ENCODE measurements at regions not wholly inside any gene's neighbourhood (a gene's known extent, or its start where the extent isn't known, plus 50 kb on each side); places are given as distances from the start of the nearest gene placed in this dataset.

DNA sequence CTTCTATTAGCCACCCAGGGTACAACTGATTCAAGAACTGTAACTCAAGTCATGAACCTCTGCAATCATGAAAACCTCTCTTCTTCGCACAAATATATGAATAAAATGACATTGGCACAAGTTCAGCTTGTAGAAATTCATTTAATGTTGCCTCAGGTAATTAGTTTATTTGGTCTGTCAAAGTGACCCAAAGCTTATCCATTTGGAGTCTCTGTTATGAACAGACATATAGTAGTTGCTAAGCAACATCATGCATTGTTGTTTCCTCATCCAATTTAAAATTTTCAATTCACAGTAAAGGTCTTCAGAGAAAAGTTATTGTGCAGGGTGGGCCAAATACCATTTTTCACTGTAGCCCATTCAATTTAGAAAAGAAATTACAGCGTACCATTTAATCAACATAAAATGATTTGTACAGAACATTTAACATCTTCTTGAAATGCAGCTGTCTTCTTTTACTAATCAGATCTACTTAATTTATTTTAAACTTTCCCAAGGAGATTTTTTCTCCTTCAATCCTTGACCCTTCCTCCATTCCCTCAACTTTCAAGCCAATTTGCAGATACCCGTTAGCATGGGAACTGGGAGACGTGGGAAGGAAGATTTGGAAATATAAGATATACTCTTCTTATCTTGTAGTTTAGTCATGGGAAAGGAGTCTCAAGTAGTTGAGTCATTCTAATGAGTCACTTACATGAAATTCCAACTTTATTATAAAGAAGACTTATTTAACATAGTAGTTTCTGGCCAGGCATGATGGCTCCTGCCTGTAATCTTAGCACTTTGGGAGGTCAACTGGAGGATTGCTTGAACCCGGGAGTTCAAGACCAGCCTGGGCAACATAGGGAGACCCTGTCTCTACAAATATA, 231.3 kb downstream of the ATPSCKMT start:
- DNase-seq (ENCODE audit: low spot score), result no peak

DNA sequence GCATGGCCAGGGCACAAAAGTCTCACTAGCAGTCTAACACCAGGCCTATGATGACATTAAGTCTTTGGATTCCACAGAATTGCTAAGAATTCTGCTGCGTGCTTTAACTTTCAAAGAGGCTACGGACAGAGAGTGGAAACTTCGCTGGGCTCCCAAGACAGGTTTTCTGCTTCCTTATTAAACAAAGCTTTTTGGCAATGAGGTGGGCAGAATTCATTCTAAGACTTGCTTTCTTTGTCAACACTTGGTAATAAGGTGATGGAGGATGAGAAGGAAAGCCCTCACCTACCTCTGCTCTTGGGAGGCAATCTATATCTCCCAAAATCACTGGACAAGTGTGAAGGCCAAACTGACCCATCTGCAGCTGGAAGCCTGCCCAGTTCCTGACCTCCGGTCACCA, 231.9 kb downstream of the ATPSCKMT start:
- no peak overlapping the region for H3K9ac ChIP-seq (ENCODE audit: low read depth in 1 of 2, low read length in 2 of 2)
- 78% methylated on average over 4 of the region's 4 CpGs for whole genome bisulfite sequencing
- no peak overlapping the region for H3K27ac ChIP-seq (ENCODE audit: low read depth in 1 of 2, low read length in 2 of 2)
- H3K36me3 ChIP-seq (ENCODE audit: control insufficient read depth in 4 of 4, insufficient read depth in 3 of 4, low read depth in 1 of 4, low read length in 3 of 4), result no peaks in the 10 kb centered on the region
- H3K4me3 ChIP-seq (ENCODE audit: low read depth in 1 of 3, low read length in 3 of 3), result no peak overlapping the region
- H3K9me3 ChIP-seq (ENCODE audit: control insufficient read depth in 4 of 4, low read length in 3 of 4), result no peaks in the 10 kb centered on the region
- H3K27me3 ChIP-seq (ENCODE audit: control insufficient read depth in 4 of 4, insufficient read depth in 4 of 4, low read length in 3 of 4), result no peaks in the 10 kb centered on the region
- no peaks in the 10 kb centered on the region for H3K4me1 ChIP-seq (ENCODE audit: control insufficient read depth in 4 of 4, insufficient read depth in 4 of 4, low read length in 3 of 4)
- no peak for DNase-seq (ENCODE audit: low spot score)
- no peak for TF ChIP-seq FOXA2 (IDR thresholded peaks at IDR 0.05)
- no peak for TF ChIP-seq NR2F2 (IDR thresholded peaks at IDR 0.05)
- no peak for TF ChIP-seq YY1 (IDR thresholded peaks at IDR 0.05)
- TF ChIP-seq FOXA1 (IDR thresholded peaks at IDR 0.05), result no peak
- TF ChIP-seq, protein P1, sequence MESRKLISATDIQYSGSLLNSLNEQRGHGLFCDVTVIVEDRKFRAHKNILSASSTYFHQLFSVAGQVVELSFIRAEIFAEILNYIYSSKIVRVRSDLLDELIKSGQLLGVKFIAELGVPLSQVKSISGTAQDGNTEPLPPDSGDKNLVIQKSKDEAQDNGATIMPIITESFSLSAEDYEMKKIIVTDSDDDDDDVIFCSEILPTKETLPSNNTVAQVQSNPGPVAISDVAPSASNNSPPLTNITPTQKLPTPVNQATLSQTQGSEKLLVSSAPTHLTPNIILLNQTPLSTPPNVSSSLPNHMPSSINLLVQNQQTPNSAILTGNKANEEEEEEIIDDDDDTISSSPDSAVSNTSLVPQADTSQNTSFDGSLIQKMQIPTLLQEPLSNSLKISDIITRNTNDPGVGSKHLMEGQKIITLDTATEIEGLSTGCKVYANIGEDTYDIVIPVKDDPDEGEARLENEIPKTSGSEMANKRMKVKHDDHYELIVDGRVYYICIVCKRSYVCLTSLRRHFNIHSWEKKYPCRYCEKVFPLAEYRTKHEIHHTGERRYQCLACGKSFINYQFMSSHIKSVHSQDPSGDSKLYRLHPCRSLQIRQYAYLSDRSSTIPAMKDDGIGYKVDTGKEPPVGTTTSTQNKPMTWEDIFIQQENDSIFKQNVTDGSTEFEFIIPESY (IDR thresholded peaks at IDR 0.05), result no peak
- no peak for TF ChIP-seq EGR1 (IDR thresholded peaks at IDR 0.05; ENCODE audit: low read depth in 2 of 2)
- no peak for TF ChIP-seq TAF1 (conservative IDR thresholded peaks at IDR 0.05)
- no peak for TF ChIP-seq HNF4A (conservative IDR thresholded peaks at IDR 0.05)
- TF ChIP-seq, protein P2, sequence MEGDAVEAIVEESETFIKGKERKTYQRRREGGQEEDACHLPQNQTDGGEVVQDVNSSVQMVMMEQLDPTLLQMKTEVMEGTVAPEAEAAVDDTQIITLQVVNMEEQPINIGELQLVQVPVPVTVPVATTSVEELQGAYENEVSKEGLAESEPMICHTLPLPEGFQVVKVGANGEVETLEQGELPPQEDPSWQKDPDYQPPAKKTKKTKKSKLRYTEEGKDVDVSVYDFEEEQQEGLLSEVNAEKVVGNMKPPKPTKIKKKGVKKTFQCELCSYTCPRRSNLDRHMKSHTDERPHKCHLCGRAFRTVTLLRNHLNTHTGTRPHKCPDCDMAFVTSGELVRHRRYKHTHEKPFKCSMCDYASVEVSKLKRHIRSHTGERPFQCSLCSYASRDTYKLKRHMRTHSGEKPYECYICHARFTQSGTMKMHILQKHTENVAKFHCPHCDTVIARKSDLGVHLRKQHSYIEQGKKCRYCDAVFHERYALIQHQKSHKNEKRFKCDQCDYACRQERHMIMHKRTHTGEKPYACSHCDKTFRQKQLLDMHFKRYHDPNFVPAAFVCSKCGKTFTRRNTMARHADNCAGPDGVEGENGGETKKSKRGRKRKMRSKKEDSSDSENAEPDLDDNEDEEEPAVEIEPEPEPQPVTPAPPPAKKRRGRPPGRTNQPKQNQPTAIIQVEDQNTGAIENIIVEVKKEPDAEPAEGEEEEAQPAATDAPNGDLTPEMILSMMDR (IDR thresholded peaks at IDR 0.05; ENCODE audit: low read depth, low read length, missing input control), result no peak
- TF ChIP-seq SP1 (IDR thresholded peaks at IDR 0.05), result no peak
- TF ChIP-seq, protein P3, sequence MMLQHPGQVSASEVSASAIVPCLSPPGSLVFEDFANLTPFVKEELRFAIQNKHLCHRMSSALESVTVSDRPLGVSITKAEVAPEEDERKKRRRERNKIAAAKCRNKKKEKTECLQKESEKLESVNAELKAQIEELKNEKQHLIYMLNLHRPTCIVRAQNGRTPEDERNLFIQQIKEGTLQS (IDR thresholded peaks at IDR 0.05), result no peak
- no peak for TF ChIP-seq HNF4G (IDR thresholded peaks at IDR 0.05)
- no peak for TF ChIP-seq RAD21 (IDR thresholded peaks at IDR 0.05)
- TF ChIP-seq JUND (IDR thresholded peaks at IDR 0.05), result no peak

More for the DNA sequence above, 231.3 kb downstream of the ATPSCKMT start:
- Histone ChIP-seq H3K27me3 (ENCODE audit: control insufficient read depth in 4 of 4, insufficient read depth in 4 of 4, low read length in 3 of 4) (no peaks in the 10 kb centered on the region), H3K9ac (ENCODE audit: low read depth in 1 of 2, low read length in 2 of 2) (no peak overlapping the region), H3K27ac (ENCODE audit: low read depth in 1 of 2, low read length in 2 of 2) (no peak overlapping the region), H3K9me3 (ENCODE audit: control insufficient read depth in 4 of 4, low read length in 3 of 4) (no peaks in the 10 kb centered on the region), H3K4me3 (ENCODE audit: low read depth in 1 of 3, low read length in 3 of 3) (no peak overlapping the region), H3K4me1 (ENCODE audit: control insufficient read depth in 4 of 4, insufficient read depth in 4 of 4, low read length in 3 of 4) (no peaks in the 10 kb centered on the region), H3K36me3 (ENCODE audit: control insufficient read depth in 4 of 4, insufficient read depth in 3 of 4, low read depth in 1 of 4, low read length in 3 of 4) (no peaks in the 10 kb centered on the region)
- no peak for TF ChIP-seq RXRA (IDR thresholded peaks at IDR 0.05)
- TF ChIP-seq RAD21 (IDR thresholded peaks at IDR 0.05), result no peak
- no peak for TF ChIP-seq SP1 (IDR thresholded peaks at IDR 0.05)
- no peak for TF ChIP-seq FOXA2 (IDR thresholded peaks at IDR 0.05)
- TF ChIP-seq, protein P2 (IDR thresholded peaks at IDR 0.05; ENCODE audit: low read depth, low read length, missing input control), result no peak
- TF ChIP-seq HNF4A (conservative IDR thresholded peaks at IDR 0.05), result no peak
- TF ChIP-seq FOXA1 (IDR thresholded peaks at IDR 0.05), result no peak
- no peak for TF ChIP-seq EGR1 (IDR thresholded peaks at IDR 0.05; ENCODE audit: low read depth in 2 of 2)
- no peak for TF ChIP-seq GABPA (IDR thresholded peaks at IDR 0.05 in 1 of 2, conservative IDR thresholded peaks at IDR 0.05 in 1 of 2)
- TF ChIP-seq YY1 (IDR thresholded peaks at IDR 0.05), result no peak
- TF ChIP-seq NR2F2 (IDR thresholded peaks at IDR 0.05), result no peak
- no peak for TF ChIP-seq JUND (IDR thresholded peaks at IDR 0.05)
- TF ChIP-seq, protein P4, sequence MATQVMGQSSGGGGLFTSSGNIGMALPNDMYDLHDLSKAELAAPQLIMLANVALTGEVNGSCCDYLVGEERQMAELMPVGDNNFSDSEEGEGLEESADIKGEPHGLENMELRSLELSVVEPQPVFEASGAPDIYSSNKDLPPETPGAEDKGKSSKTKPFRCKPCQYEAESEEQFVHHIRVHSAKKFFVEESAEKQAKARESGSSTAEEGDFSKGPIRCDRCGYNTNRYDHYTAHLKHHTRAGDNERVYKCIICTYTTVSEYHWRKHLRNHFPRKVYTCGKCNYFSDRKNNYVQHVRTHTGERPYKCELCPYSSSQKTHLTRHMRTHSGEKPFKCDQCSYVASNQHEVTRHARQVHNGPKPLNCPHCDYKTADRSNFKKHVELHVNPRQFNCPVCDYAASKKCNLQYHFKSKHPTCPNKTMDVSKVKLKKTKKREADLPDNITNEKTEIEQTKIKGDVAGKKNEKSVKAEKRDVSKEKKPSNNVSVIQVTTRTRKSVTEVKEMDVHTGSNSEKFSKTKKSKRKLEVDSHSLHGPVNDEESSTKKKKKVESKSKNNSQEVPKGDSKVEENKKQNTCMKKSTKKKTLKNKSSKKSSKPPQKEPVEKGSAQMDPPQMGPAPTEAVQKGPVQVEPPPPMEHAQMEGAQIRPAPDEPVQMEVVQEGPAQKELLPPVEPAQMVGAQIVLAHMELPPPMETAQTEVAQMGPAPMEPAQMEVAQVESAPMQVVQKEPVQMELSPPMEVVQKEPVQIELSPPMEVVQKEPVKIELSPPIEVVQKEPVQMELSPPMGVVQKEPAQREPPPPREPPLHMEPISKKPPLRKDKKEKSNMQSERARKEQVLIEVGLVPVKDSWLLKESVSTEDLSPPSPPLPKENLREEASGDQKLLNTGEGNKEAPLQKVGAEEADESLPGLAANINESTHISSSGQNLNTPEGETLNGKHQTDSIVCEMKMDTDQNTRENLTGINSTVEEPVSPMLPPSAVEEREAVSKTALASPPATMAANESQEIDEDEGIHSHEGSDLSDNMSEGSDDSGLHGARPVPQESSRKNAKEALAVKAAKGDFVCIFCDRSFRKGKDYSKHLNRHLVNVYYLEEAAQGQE (IDR thresholded peaks at IDR 0.05), result no peak
- TF ChIP-seq TAF1 (conservative IDR thresholded peaks at IDR 0.05), result no peak
- TF ChIP-seq HNF4G (IDR thresholded peaks at IDR 0.05), result no peak
- TF ChIP-seq, protein P5, sequence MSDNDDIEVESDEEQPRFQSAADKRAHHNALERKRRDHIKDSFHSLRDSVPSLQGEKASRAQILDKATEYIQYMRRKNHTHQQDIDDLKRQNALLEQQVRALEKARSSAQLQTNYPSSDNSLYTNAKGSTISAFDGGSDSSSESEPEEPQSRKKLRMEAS (IDR thresholded peaks at IDR 0.05), result no peak
- 77% methylated on average over 5 of the region's 5 CpGs for WGBS
